SK-N-SH (cell line): ENCODE measurements at regions not wholly inside any gene's neighbourhood (a gene's known extent, or its start where the extent isn't known, plus 50 kb on each side); places are given as distances from the start of the nearest gene placed in this dataset.
"Not testable (repeated sequence)": the region's sequence is repeated elsewhere in the genome, so short reads cannot be mapped to it uniquely, and the experiment has no call there.

ENCODE experiments used
- CTCF ChIP-seq: fragments of 200-600 bp; sonication (generic); IDR thresholded peaks from 2 replicates; pipeline ENCODE4 v1.6.1; 2017; ENCODE audit warnings: antibody characterized with exemption, mild to moderate bottlenecking, moderate library complexity
- EP300 ChIP-seq, 2 experiments: IDR thresholded peaks; 2 replicates each; pipeline versions ENCODE4 v1.4.0 to v1.6.1; 2012; ENCODE audit warnings: borderline replicate concordance in 1 of 2, low read depth in 1 of 2, low read length in 1 of 2
- RXRA ChIP-seq: IDR thresholded peaks from 2 replicates; pipeline ENCODE4 v1.4.0; 2012; ENCODE audit warnings: low read depth, mild to moderate bottlenecking, borderline replicate concordance

GRCh38 chr14:44601266-44601665 lies 94.2 kb upstream of the FSCB start:
- not testable (repeated sequence) for TF ChIP-seq RXRA; CTCF; EP300 (IDR thresholded peaks at IDR 0.05; ENCODE audit: borderline replicate concordance in 1 of 2, low read depth in 1 of 2, low read length in 1 of 2)
